MCF 10A (cell line): ENCODE measurements at regions not wholly inside any gene's neighbourhood (a gene's known extent, or its start where the extent isn't known, plus 50 kb on each side); places are given as distances from the start of the nearest gene placed in this dataset.
A peak's percentile ranks its signal among the peaks of the same experiment; 100 is the strongest.

Experiments used
- BruUV-seq: library from RNA; stranded (reverse); fragments of 400-500 nt; replicated peaks from 2 replicates; lab custom pipeline; 2021; lab: Mats Ljungman, UMichigan
- CTCF ChIA-PET: fragments of 300-600 bp; sonication (Branson Sonifier 250); formaldehyde crosslinking; extraction: SDS; loops from one replicate; lab custom pipeline; 2021; ENCODE audit warnings: antibody characterized with exemption, inconsistent platforms; lab: Yijun Ruan, JAX
- POLR2A ChIA-PET: fragments of 300-600, 350-650 bp; sonication (Branson Sonifier 250); formaldehyde crosslinking; extraction: SDS; loops from one replicate; lab custom pipeline; 2020; ENCODE audit warnings: antibody characterized with exemption, inconsistent platforms; lab: Yijun Ruan, JAX
- DNase-seq: peaks from one replicate; pipeline ENCODE4 v3.0.0-alpha.2; 2018; ENCODE audit not compliant: unreplicated experiment
- H3K27ac Mint-ChIP-seq: one replicate; pipeline ENCODE4 v1.8.0; 2022; ENCODE audit warnings: mild to moderate bottlenecking, low read depth, mixed read lengths; ENCODE audit not compliant: unreplicated experiment
- H3K27me3 Mint-ChIP-seq: one replicate; pipeline ENCODE4 v1.8.0; 2022; ENCODE audit warnings: mixed read lengths; ENCODE audit not compliant: insufficient read depth, unreplicated experiment
- H3K36me3 Mint-ChIP-seq: one replicate; pipeline ENCODE4 v1.8.0; 2022; ENCODE audit warnings: mild to moderate bottlenecking, moderate library complexity, mixed read lengths; ENCODE audit not compliant: insufficient read depth, unreplicated experiment
- H3K4me1 Mint-ChIP-seq: one replicate; pipeline ENCODE4 v1.8.0; 2022; ENCODE audit warnings: mixed read lengths; ENCODE audit not compliant: insufficient read depth, unreplicated experiment
- H3K4me3 Mint-ChIP-seq: one replicate; pipeline ENCODE4 v1.8.0; 2022; ENCODE audit warnings: mild to moderate bottlenecking, moderate library complexity, mixed read lengths; ENCODE audit not compliant: unreplicated experiment
- H3K9me3 Mint-ChIP-seq: one replicate; pipeline ENCODE4 v1.8.0; 2022; ENCODE audit warnings: mixed read lengths; ENCODE audit not compliant: unreplicated experiment
- CTCF ChIP-seq: fragments of 200-600 bp; IDR thresholded peaks from one replicate; pipeline ENCODE4 v1.8.0; 2022; ENCODE audit warnings: antibody characterized with exemption, mild to moderate bottlenecking; ENCODE audit not compliant: unreplicated experiment
- intact Hi-C: fragments of 100-400 bp; cut with micrococcal nuclease; formaldehyde crosslinking; loops from 2 replicates; pipeline ENCODE4 v1.14.1; 2022

DNA sequence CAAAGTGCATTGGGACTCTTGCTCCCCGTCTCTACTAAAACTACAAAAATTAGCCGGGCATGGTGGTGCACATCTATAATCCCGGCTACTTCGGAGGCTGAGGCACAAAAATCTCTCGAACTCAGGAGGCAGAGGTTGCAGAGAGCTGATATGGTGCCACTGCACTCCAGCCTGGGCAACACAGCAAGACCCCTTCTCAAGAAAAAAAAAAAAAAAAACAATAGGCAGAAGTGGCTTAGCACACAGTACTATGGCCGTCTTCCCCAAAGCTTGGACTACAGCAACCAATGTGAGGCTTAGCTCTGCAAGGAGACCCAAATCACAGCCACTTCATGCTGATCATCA lies 162.8 kb upstream of the PRDX4 start:
- Mint-ChIP-seq H3K27ac (peak overlapping the region; percentile 50), H3K27me3 (peaks cover 45% of the 10 kb centered on the region), H3K9me3 (no peaks in the 10 kb centered on the region), H3K4me1 (peaks cover 25% of the 10 kb centered on the region), H3K36me3 (no peaks in the 10 kb centered on the region), H3K4me3 (no peak overlapping the region)
- no peak for TF ChIP-seq CTCF
- no TSS peak for BruUV-seq
- DNase-seq = no peak
- POLR2A ChIA-PET = interaction anchor here (1.0 kb wide), 1 partner anchor 10 kb away, joined by 3 read pairs; no protein-coding TSS in a partner anchor
- CTCF ChIA-PET = interaction anchor here (0.6 kb wide), 3 partner anchors 8 to 207 kb away, joined by 3 to 4 read pairs (median 3); no protein-coding TSS in a partner anchor
- intact Hi-C loops = no loop called here

GRCh38 chrX:23504895-23505294 lies 162.4 kb upstream of the PRDX4 start:
- H3K4me3 Mint-ChIP-seq = no peak overlapping the region
- H3K27me3 Mint-ChIP-seq = peaks cover 46% of the 10 kb centered on the region
- no peaks in the 10 kb centered on the region for H3K9me3 Mint-ChIP-seq
- H3K27ac Mint-ChIP-seq = peak overlapping the region; percentile 50
- no peak for DNase-seq
- H3K4me1 Mint-ChIP-seq = peaks cover 25% of the 10 kb centered on the region
- no peaks in the 10 kb centered on the region for H3K36me3 Mint-ChIP-seq
- TF ChIP-seq CTCF = no peak
- intact Hi-C loops = no loop called here
- CTCF ChIA-PET = interaction anchor here (0.5 to 1.1 kb wide), 6 partner anchors 8 to 1369 kb away, joined by 3 to 4 read pairs (median 3); no protein-coding TSS in a partner anchor
- POLR2A ChIA-PET = interaction anchor here (1.0 kb wide), 1 partner anchor 10 kb away, joined by 3 read pairs; no protein-coding TSS in a partner anchor
- BruUV-seq = no TSS peak

- BruUV-seq = no TSS peak
- H3K27me3 Mint-ChIP-seq = peaks cover 46% of the 10 kb centered on the region
- DNase-seq = no peak
- ChIA-PET POLR2A (interaction anchor here (1.0 kb wide), 1 partner anchor 8 kb away, joined by 4 read pairs; no protein-coding TSS in a partner anchor), CTCF (interaction anchor here (0.5 to 1.1 kb wide), 4 partner anchors 41 to 1370 kb away, joined by 3 to 4 read pairs (median 3); no protein-coding TSS in a partner anchor)
- H3K4me1 Mint-ChIP-seq = peaks cover 25% of the 10 kb centered on the region
- peak overlapping the region; percentile 50 for H3K27ac Mint-ChIP-seq
- no peaks in the 10 kb centered on the region for H3K9me3 Mint-ChIP-seq
- H3K4me3 Mint-ChIP-seq = no peak overlapping the region
- H3K36me3 Mint-ChIP-seq = no peaks in the 10 kb centered on the region
- no peak for TF ChIP-seq CTCF
- intact Hi-C loops = no loop called here
These were observed 161.6 kb upstream of the PRDX4 start for GRCh38 chrX:23505531-23506303.

DNA sequence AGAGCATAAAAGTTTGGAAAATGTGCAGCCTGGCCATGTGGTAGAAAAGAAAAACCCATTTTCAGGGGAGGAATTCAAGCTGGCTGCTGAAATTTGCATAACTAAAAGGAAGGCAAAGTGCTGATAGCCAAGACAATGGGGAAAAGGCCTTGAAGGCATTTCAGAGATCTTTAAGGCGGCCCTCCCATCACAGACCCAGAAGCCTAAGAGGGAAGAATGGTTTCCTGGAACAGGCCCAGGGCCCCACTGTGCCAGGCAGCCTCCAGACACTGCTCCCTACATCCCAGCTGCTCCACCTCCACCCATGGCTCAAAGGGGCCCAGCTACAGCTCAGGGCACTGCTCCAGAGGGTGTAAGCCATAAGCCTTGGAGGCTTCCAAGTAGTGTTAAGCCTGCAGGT lies 158.0 kb upstream of the PRDX4 start:
- no peak overlapping the region for H3K4me3 Mint-ChIP-seq
- no peaks in the 10 kb centered on the region for H3K9me3 Mint-ChIP-seq
- H3K36me3 Mint-ChIP-seq = no peaks in the 10 kb centered on the region
- TF ChIP-seq CTCF = no peak
- H3K4me1 Mint-ChIP-seq = peaks cover 16% of the 10 kb centered on the region
- POLR2A ChIA-PET = interaction anchor here (1.0 kb wide), 1 partner anchor 9 kb away, joined by 3 read pairs; no protein-coding TSS in a partner anchor
- no peak for DNase-seq
- BruUV-seq = no TSS peak
- H3K27ac Mint-ChIP-seq = no peak overlapping the region
- CTCF ChIA-PET = no interaction called here
- intact Hi-C loops = no loop called here
- H3K27me3 Mint-ChIP-seq = peaks cover 68% of the 10 kb centered on the region
